ENCODE measurements at regions not wholly inside any gene's neighbourhood (a gene's known extent, or its start where the extent isn't known, plus 50 kb on each side); places are given as distances from the start of the nearest gene placed in this dataset.
"Not testable (repeated sequence)": the region's sequence is repeated elsewhere in the genome, so short reads cannot be mapped to it uniquely, and the experiment has no call there.

DNA sequence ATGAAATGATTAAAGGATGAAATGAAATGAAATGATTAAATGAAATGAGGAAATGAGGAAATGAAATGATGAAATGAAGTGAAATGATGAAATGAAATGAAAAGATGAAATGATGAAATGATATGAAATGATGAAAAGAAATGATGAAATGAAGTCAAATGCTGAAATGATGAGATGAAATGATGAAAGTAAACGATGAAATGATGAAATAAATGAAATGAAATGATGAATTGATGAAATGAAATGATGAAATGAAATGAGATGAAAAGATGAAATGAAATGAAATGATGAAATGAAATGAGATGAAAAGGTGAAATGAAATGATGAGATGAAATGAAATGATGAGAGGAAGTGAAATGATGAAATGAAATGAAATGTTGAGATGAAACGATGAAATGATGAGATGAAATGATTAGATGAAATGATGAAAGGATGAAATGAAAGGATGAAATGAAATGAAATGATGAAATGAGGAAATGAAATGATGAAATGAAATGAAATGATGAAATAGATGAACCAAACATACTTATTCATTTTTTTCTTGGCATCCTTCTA is 327.2 kb upstream of the WSB1 start:
- TF ChIP-seq EZH2 (IDR thresholded peaks at IDR 0.05): not testable (repeated sequence)
- TF ChIP-seq, protein P1, sequence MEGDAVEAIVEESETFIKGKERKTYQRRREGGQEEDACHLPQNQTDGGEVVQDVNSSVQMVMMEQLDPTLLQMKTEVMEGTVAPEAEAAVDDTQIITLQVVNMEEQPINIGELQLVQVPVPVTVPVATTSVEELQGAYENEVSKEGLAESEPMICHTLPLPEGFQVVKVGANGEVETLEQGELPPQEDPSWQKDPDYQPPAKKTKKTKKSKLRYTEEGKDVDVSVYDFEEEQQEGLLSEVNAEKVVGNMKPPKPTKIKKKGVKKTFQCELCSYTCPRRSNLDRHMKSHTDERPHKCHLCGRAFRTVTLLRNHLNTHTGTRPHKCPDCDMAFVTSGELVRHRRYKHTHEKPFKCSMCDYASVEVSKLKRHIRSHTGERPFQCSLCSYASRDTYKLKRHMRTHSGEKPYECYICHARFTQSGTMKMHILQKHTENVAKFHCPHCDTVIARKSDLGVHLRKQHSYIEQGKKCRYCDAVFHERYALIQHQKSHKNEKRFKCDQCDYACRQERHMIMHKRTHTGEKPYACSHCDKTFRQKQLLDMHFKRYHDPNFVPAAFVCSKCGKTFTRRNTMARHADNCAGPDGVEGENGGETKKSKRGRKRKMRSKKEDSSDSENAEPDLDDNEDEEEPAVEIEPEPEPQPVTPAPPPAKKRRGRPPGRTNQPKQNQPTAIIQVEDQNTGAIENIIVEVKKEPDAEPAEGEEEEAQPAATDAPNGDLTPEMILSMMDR (IDR thresholded peaks at IDR 0.05): not testable (repeated sequence)

Data from neural progenitor cell (in vitro differentiated cells).